Mesendoderm (in vitro differentiated cells): ENCODE measurements at regions not wholly inside any gene's neighbourhood (a gene's known extent, or its start where the extent isn't known, plus 50 kb on each side); places are given as distances from the start of the nearest gene placed in this dataset.

Experiments
- DNase-seq: peaks from one replicate; pipeline ENCODE4 v3.0.0; 2013
- H2AK5ac ChIP-seq: 2 replicates; pipeline ENCODE4 v1.6.1; 2013; ENCODE audit warnings: low read length, inconsistent platforms
- H2BK120ac ChIP-seq: 2 replicates; pipeline ENCODE4 v1.6.1; 2013; ENCODE audit warnings: low read depth, mild to moderate bottlenecking, low read length, moderate library complexity, mixed read lengths
- H2BK15ac ChIP-seq: replicated peaks from 2 replicates; pipeline ENCODE4 v1.6.1; 2013; ENCODE audit warnings: low read depth, mild to moderate bottlenecking, moderate library complexity
- H2BK5ac ChIP-seq: 2 replicates; pipeline ENCODE4 v1.6.1; 2013; ENCODE audit warnings: low read length, inconsistent platforms
- H3K18ac ChIP-seq: 2 replicates; pipeline ENCODE4 v1.6.1; 2013; ENCODE audit warnings: mild to moderate bottlenecking, low read length, mixed read lengths
- H3K23ac ChIP-seq: one replicate; pipeline ENCODE4 v1.6.1; 2013; ENCODE audit warnings: low read length
- H3K27ac ChIP-seq: 2 replicates; pipeline ENCODE4 v1.5.1; 2013; ENCODE audit warnings: low read depth, mild to moderate bottlenecking, inconsistent platforms, low read length, moderate library complexity
- H3K27me3 ChIP-seq: 2 replicates; pipeline ENCODE4 v1.6.1; 2013; ENCODE audit warnings: low read length, control low read depth, mild to moderate bottlenecking, inconsistent platforms; ENCODE audit not compliant: insufficient read depth, poor library complexity
- H3K36me3 ChIP-seq: 2 replicates; pipeline ENCODE4 v1.6.1; 2013; ENCODE audit warnings: low read length, inconsistent platforms; ENCODE audit not compliant: control insufficient read depth, insufficient read depth
- H3K4ac ChIP-seq: one replicate; pipeline ENCODE4 v1.6.1; 2013; ENCODE audit warnings: low read depth, mild to moderate bottlenecking, low read length, moderate library complexity
- H3K4me1 ChIP-seq: 2 replicates; pipeline ENCODE4 v1.6.1; 2013; ENCODE audit warnings: low read depth, low read length, inconsistent platforms; ENCODE audit not compliant: control insufficient read depth
- H3K4me2 ChIP-seq: 2 replicates; pipeline ENCODE4 v1.6.1; 2013; ENCODE audit warnings: low read length
- H3K4me3 ChIP-seq: 2 replicates; pipeline ENCODE4 v1.5.1; 2013; ENCODE audit warnings: mild to moderate bottlenecking, low read length
- H3K56ac ChIP-seq: one replicate; pipeline ENCODE4 v1.6.1; 2013; ENCODE audit warnings: low read length
- H3K79me1 ChIP-seq: 2 replicates; pipeline ENCODE4 v1.6.1; 2013; ENCODE audit warnings: low read length, inconsistent platforms
- H3K79me2 ChIP-seq: 2 replicates; pipeline ENCODE4 v1.6.1; 2013; ENCODE audit warnings: mild to moderate bottlenecking, low read length; ENCODE audit not compliant: control insufficient read depth, insufficient read depth
- H3K9ac ChIP-seq: 2 replicates; pipeline ENCODE4 v1.6.1; 2013; ENCODE audit warnings: low read length, inconsistent platforms
- H4K5ac ChIP-seq: one replicate; pipeline ENCODE4 v1.6.1; 2013; ENCODE audit warnings: low read length
- H4K8ac ChIP-seq: one replicate; pipeline ENCODE4 v1.6.1; 2013; ENCODE audit warnings: low read depth, mild to moderate bottlenecking, control low read depth, low read length, moderate library complexity
- WGBS: extraction: QIAGEN DNeasy Blood & Tissue Kit; methylation state at CpG from one replicate; pipeline ENCODE4 v1.1.7; 2013; ENCODE audit warnings: low lambda C conversion rate, missing lambda C conversion rate; ENCODE audit not compliant: insufficient coverage; ENCODE audit errors: extremely low coverage; 5-methylcytosine and 5-hydroxymethylcytosine counted together

DNA sequence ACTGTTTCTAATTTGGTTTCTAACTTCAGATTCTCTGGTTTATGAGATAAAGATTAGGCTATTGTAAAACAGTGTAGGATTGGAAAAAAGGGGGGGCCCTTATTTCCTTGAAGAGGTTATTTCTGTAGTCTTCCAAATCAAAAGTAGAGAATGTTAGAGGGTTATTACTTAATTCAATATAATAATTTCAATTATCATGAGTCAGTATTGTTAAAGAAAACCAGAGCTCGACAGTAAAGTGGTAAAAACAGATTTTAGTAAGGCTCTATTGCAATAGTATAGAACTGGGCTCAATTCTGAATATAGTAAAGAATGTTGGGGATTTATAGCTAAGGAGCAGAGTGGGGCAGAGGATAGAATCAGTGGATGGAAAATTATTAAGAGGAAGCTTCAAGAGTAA, 140.0 kb downstream of the TANC2 start:
- Histone ChIP-seq H4K5ac (no peak overlapping the region), H3K4ac (no peak overlapping the region), H2BK120ac (no peak overlapping the region), H3K56ac (no peak overlapping the region), H3K4me2 (no peak overlapping the region), H4K8ac (no peak overlapping the region), H3K18ac (no peak overlapping the region), H3K23ac (no peak overlapping the region), H3K79me2 (no peaks in the 10 kb centered on the region), H2BK5ac (no peak overlapping the region), H3K27me3 (no peaks in the 10 kb centered on the region), H3K27ac (no peak overlapping the region), H3K4me3 (no peak overlapping the region), H3K4me1 (no peaks in the 10 kb centered on the region), H3K36me3 (no peaks in the 10 kb centered on the region), H3K79me1 (no peaks in the 10 kb centered on the region), H2AK5ac (no peak overlapping the region), H3K9ac (no peak overlapping the region), H2BK15ac (no peak overlapping the region)
- WGBS, result no CpG with 5 or more reads among the region's 1 CpG
- no peak for DNase-seq

DNA sequence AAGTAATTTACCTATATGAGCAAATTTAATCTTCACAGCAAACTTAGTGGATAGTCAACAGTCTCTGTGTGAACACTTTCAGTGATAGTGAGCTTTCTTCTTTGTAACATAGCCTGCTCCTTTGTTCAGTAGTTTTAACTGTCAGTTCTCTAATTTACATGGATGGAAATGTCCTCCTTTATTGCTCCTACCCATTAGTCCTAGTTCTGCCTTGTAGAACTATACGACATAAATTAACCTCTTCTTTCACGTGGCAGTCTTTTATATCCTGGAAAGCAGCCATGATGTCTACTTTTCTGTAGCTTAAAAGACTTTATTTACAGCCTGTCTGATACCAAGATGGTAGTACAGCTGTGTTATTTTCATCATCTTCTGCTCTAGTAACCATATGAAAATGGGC, 143.6 kb downstream of the TANC2 start:
- DNase-seq, result no peak
- Histone ChIP-seq H4K8ac (no peak overlapping the region), H3K4me3 (no peak overlapping the region), H2BK120ac (no peak overlapping the region), H3K4ac (no peak overlapping the region), H3K27me3 (no peaks in the 10 kb centered on the region), H3K9ac (no peak overlapping the region), H3K18ac (no peak overlapping the region), H2BK15ac (no peak overlapping the region), H3K56ac (no peak overlapping the region), H3K79me1 (no peaks in the 10 kb centered on the region), H4K5ac (no peak overlapping the region), H3K27ac (no peak overlapping the region), H3K4me2 (no peak overlapping the region), H3K23ac (no peak overlapping the region), H2AK5ac (no peak overlapping the region), H2BK5ac (no peak overlapping the region), H3K4me1 (no peaks in the 10 kb centered on the region), H3K36me3 (no peaks in the 10 kb centered on the region), H3K79me2 (no peaks in the 10 kb centered on the region)
- WGBS, result no CpG with 5 or more reads among the region's 2 CpGs

GRCh38 chr17:63113167-63113566, 147.1 kb downstream of the TANC2 start:
- Histone ChIP-seq H3K27ac (no peak overlapping the region), H3K56ac (no peak overlapping the region), H4K5ac (no peak overlapping the region), H3K9ac (no peak overlapping the region), H3K18ac (no peak overlapping the region), H2AK5ac (no peak overlapping the region), H3K23ac (no peak overlapping the region), H3K4me2 (no peak overlapping the region), H3K4ac (no peak overlapping the region), H4K8ac (no peak overlapping the region), H3K79me1 (no peaks in the 10 kb centered on the region), H2BK5ac (no peak overlapping the region), H2BK15ac (no peak overlapping the region), H3K27me3 (no peaks in the 10 kb centered on the region), H3K4me3 (no peak overlapping the region), H3K79me2 (no peaks in the 10 kb centered on the region), H2BK120ac (no peak overlapping the region), H3K36me3 (no peaks in the 10 kb centered on the region), H3K4me1 (no peaks in the 10 kb centered on the region)
- no CpG with 5 or more reads among the region's 4 CpGs for WGBS
- peak; percentile 26 for DNase-seq

- no peak overlapping the region for H2BK5ac ChIP-seq
- H3K4me3 ChIP-seq, result no peak overlapping the region
- WGBS, result no CpG with 5 or more reads among the region's 4 CpGs
- H3K36me3 ChIP-seq, result no peaks in the 10 kb centered on the region
- no peak overlapping the region for H2BK120ac ChIP-seq
- H3K18ac ChIP-seq, result no peak overlapping the region
- DNase-seq, result peak; percentile 68
- H2AK5ac ChIP-seq, result no peak overlapping the region
- no peak overlapping the region for H3K4ac ChIP-seq
- no peak overlapping the region for H2BK15ac ChIP-seq
- H4K8ac ChIP-seq, result no peak overlapping the region
- H3K79me1 ChIP-seq, result no peaks in the 10 kb centered on the region
- no peak overlapping the region for H4K5ac ChIP-seq
- no peaks in the 10 kb centered on the region for H3K4me1 ChIP-seq
- H3K27ac ChIP-seq, result no peak overlapping the region
- no peak overlapping the region for H3K9ac ChIP-seq
- H3K56ac ChIP-seq, result no peak overlapping the region
- no peak overlapping the region for H3K23ac ChIP-seq
- no peaks in the 10 kb centered on the region for H3K27me3 ChIP-seq
- no peaks in the 10 kb centered on the region for H3K79me2 ChIP-seq
- H3K4me2 ChIP-seq, result no peak overlapping the region
These were observed 150.2 kb downstream of the TANC2 start for GRCh38 chr17:63116228-63116627.

- 100% methylated on average over 1 of the region's 8 CpGs for WGBS
- Histone ChIP-seq H3K4me2 (no peak overlapping the region), H3K27ac (no peak overlapping the region), H2BK15ac (no peak overlapping the region), H3K36me3 (no peaks in the 10 kb centered on the region), H3K27me3 (no peaks in the 10 kb centered on the region), H3K56ac (no peak overlapping the region), H3K18ac (no peak overlapping the region), H2BK120ac (no peak overlapping the region), H4K8ac (no peak overlapping the region), H3K4me3 (no peak overlapping the region), H2AK5ac (no peak overlapping the region), H2BK5ac (no peak overlapping the region), H4K5ac (no peak overlapping the region), H3K4ac (no peak overlapping the region), H3K79me2 (no peaks in the 10 kb centered on the region), H3K4me1 (no peaks in the 10 kb centered on the region), H3K23ac (no peak overlapping the region), H3K79me1 (no peaks in the 10 kb centered on the region), H3K9ac (no peak overlapping the region)
- peak; percentile 58 for DNase-seq
These were observed 151.2 kb downstream of the TANC2 start for GRCh38 chr17:63116967-63117830.

GRCh38 chr17:63120406-63120805, 154.4 kb downstream of the TANC2 start:
- no peak overlapping the region for H3K4me2 ChIP-seq
- H3K79me2 ChIP-seq, result no peaks in the 10 kb centered on the region
- peak; percentile 12 for DNase-seq
- H4K5ac ChIP-seq, result no peak overlapping the region
- H3K27me3 ChIP-seq, result no peaks in the 10 kb centered on the region
- H3K4ac ChIP-seq, result no peak overlapping the region
- H3K4me1 ChIP-seq, result no peaks in the 10 kb centered on the region
- no peak overlapping the region for H3K18ac ChIP-seq
- H3K23ac ChIP-seq, result no peak overlapping the region
- H3K36me3 ChIP-seq, result no peaks in the 10 kb centered on the region
- H3K79me1 ChIP-seq, result no peaks in the 10 kb centered on the region
- H3K56ac ChIP-seq, result no peak overlapping the region
- no peak overlapping the region for H2BK120ac ChIP-seq
- H2BK15ac ChIP-seq, result no peak overlapping the region
- no peak overlapping the region for H2AK5ac ChIP-seq
- no peak overlapping the region for H3K9ac ChIP-seq
- no CpG with 5 or more reads among the region's 2 CpGs for WGBS
- H2BK5ac ChIP-seq, result no peak overlapping the region
- H3K4me3 ChIP-seq, result no peak overlapping the region
- H4K8ac ChIP-seq, result no peak overlapping the region
- no peak overlapping the region for H3K27ac ChIP-seq
